GM21786 (cell line): ENCODE measurements at regions not wholly inside any gene's neighbourhood (a gene's known extent, or its start where the extent isn't known, plus 50 kb on each side); places are given as distances from the start of the nearest gene placed in this dataset.

ENCODE experiments used
- ATAC-seq: cut with Tn5 transposase; IDR thresholded peaks from one replicate; pipeline ENCODE4 v1.9.1; 2021; ENCODE audit not compliant: unreplicated experiment

- ATAC-seq: no peak
Measured at GRCh38 chr1:47627016-47627415, 189.2 kb downstream of the FOXD2 start.

- ATAC-seq: no peak
Measured at GRCh38 chr1:47627471-47628370, 189.9 kb downstream of the FOXD2 start.

GRCh38 chr1:47629201-47629600 is 191.4 kb downstream of the FOXD2 start:
- no peak for ATAC-seq

- ATAC-seq: no peak
Measured at GRCh38 chr1:47630346-47630745, 192.5 kb downstream of the FOXD2 start.

GRCh38 chr1:47631411-47631995 is 193.7 kb downstream of the FOXD2 start:
- ATAC-seq: no peak

GRCh38 chr1:47635111-47635510 is 197.3 kb downstream of the FOXD2 start:
- ATAC-seq: no peak

- no peak for ATAC-seq
Measured at GRCh38 chr1:47635597-47635996, 197.8 kb downstream of the FOXD2 start.

GRCh38 chr1:47637111-47637685 is 199.4 kb downstream of the FOXD2 start:
- ATAC-seq: no peak

GRCh38 chr1:47638240-47638639 is 200.4 kb downstream of the FOXD2 start:
- no peak for ATAC-seq

GRCh38 chr1:47638713-47639112 is 200.9 kb downstream of the FOXD2 start:
- no peak for ATAC-seq

- ATAC-seq: no peak
Measured at GRCh38 chr1:47643306-47644211, 205.7 kb downstream of the FOXD2 start.

GRCh38 chr1:47644212-47644573 is 206.3 kb downstream of the FOXD2 start:
- ATAC-seq: no peak

GRCh38 chr1:47645151-47645550 is 207.3 kb downstream of the FOXD2 start:
- ATAC-seq: no peak

- no peak for ATAC-seq
Measured at GRCh38 chr1:47646676-47647075, 208.8 kb downstream of the FOXD2 start.

- ATAC-seq: no peak
Measured at GRCh38 chr1:47647327-47647845, 209.5 kb downstream of the FOXD2 start.

GRCh38 chr1:47650205-47650604 is 212.4 kb downstream of the FOXD2 start:
- no peak for ATAC-seq

GRCh38 chr1:47650611-47651010 is 212.8 kb downstream of the FOXD2 start:
- ATAC-seq: no peak

- no peak for ATAC-seq
Measured at GRCh38 chr1:47651311-47652089, 213.7 kb downstream of the FOXD2 start.

- ATAC-seq: no peak
Measured at GRCh38 chr1:47655521-47656300, 217.9 kb downstream of the FOXD2 start.
